Naive thymus-derived CD8-positive, alpha-beta T cell (primary cell): ENCODE measurements at regions not wholly inside any gene's neighbourhood (a gene's known extent, or its start where the extent isn't known, plus 50 kb on each side); places are given as distances from the start of the nearest gene placed in this dataset.
"Not testable (repeated sequence)": the region's sequence is repeated elsewhere in the genome, so short reads cannot be mapped to it uniquely, and the experiment has no call there.

Experiments
- ATAC-seq, 2 donors: fragments of 150-1000 bp; cut with Tn5 transposase in 1 of 2; sonication (Bioruptor Pico), chemical (Tn5 transposase) in 1 of 2; 1 replicate in 1 of 2; 2 replicates in 1 of 2; pipeline ENCODE4 v1.10.0; 2021; ENCODE audit warnings: mild to moderate bottlenecking in 2 of 2, moderate library complexity in 2 of 2
- POLR2A ChIA-PET: fragments of 350-600 bp; sonication (Branson Sonifier 250); formaldehyde crosslinking; loops from one replicate; lab custom pipeline; 2021; ENCODE audit warnings: antibody characterized with exemption; lab: Charles Lee
- DNase-seq, 10 donors: peaks; one replicate each; pipeline versions ENCODE4 v3.0.0 to v3.0.0-alpha.2; 2020 to 2022
- H3K27ac Mint-ChIP-seq, 10 donors: one replicate each; pipeline ENCODE4 v1.8.0; 2020 to 2022; ENCODE audit warnings: mild to moderate bottlenecking in 10 of 10, mixed read lengths in 10 of 10, moderate library complexity in 4 of 10, inconsistent platforms in 1 of 10
- H3K27me3 Mint-ChIP-seq, 5 donors: one replicate each; pipeline ENCODE4 v1.8.0; 2021 to 2022; ENCODE audit warnings: mixed read lengths in 5 of 5
- H3K36me3 Mint-ChIP-seq, 3 donors: one replicate each; pipeline ENCODE4 v1.8.0; 2020 to 2022; ENCODE audit warnings: mixed read lengths in 3 of 3, mild to moderate bottlenecking in 2 of 3, inconsistent platforms in 1 of 3
- H3K4me1 Mint-ChIP-seq, 4 donors: one replicate each; pipeline ENCODE4 v1.8.0; 2021 to 2022; ENCODE audit warnings: mixed read lengths in 4 of 4
- H3K4me3 Mint-ChIP-seq, 10 donors: one replicate each; pipeline ENCODE4 v1.8.0; 2020 to 2022; ENCODE audit warnings: mild to moderate bottlenecking in 10 of 10, mixed read lengths in 10 of 10, moderate library complexity in 6 of 10, inconsistent platforms in 1 of 10
- H3K9me3 Mint-ChIP-seq, 9 donors: one replicate each; pipeline ENCODE4 v1.8.0; 2020 to 2022; ENCODE audit warnings: mixed read lengths in 9 of 9, mild to moderate bottlenecking in 3 of 9, inconsistent platforms in 1 of 9, moderate library complexity in 1 of 9

DNA sequence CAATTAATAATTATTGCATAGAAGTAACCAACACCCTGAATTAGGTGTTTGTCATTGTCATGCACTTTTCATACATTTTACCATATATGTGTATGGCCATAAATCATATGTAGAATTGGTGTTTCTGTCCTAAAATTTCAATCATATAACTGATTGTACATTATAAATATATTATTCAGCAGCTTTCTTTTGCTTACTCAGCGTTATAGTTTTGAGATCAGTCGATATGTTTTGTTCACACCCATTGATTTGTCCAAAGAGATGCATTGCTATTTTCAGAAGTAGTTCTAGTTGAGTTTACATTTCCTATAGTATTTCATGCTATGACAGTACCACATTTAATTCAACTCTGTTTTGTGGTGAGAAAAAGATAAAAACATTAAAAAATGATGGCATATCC, 50.5 kb upstream of the PARP4 start:
- ATAC-seq = no peak
- no peaks in the 10 kb centered on the region for H3K9me3 Mint-ChIP-seq
- POLR2A ChIA-PET = interaction anchor here (0.6 kb wide), 1 partner anchor 91 kb away, joined by 4 read pairs; no protein-coding TSS in a partner anchor

DNA sequence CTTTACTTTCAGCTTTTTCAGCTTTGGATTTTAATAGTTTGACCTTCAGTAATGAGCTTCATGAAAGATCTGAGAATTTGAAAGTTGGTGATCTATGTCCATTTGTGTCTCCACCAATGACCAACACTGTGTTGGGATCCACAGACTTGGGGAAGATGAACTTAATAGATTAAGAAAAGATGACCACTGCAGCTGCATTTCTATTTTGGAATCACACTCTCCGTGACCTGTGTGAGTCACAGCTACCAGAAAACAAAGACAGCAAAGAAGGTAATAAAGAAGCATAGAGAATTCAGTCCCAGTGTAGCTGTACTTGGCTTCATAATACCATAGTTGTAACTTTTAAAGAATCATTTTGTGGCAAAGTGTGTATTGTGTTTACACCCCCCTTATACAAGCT, 51.4 kb upstream of the PARP4 start:
- Mint-ChIP-seq H3K27me3 (peaks cover 12 to 19% (median 16%) of the 10 kb centered on the region in 5 donors), H3K4me1 (peaks cover 9 to 15% (median 11%) of the 10 kb centered on the region in 4 donors)
- H3K27ac Mint-ChIP-seq, ATAC-seq, H3K36me3 Mint-ChIP-seq, H3K9me3 Mint-ChIP-seq, POLR2A ChIA-PET, DNase-seq, H3K4me3 Mint-ChIP-seq: not testable (repeated sequence)

More for the DNA sequence above, 50.5 kb upstream of the PARP4 start:
- Mint-ChIP-seq H3K4me1 (peaks cover 9 to 17% (median 12%) of the 10 kb centered on the region in 4 donors), H3K4me3 (no peak overlapping the region), H3K36me3 (peaks cover 0 to 3% (median 0%) of the 10 kb centered on the region in 3 donors), H3K27ac (peak overlapping the region in 1 of 10 donors; percentile 3), H3K27me3 (peaks cover 20 to 25% (median 22%) of the 10 kb centered on the region in 5 donors)
- no peak for DNase-seq

GRCh38 chr13:24564881-24565280, 52.3 kb upstream of the PARP4 start:
- POLR2A ChIA-PET = no interaction called here
- no peak for ATAC-seq
- Mint-ChIP-seq H3K9me3 (no peaks in the 10 kb centered on the region), H3K27me3 (peaks cover 3 to 12% (median 7%) of the 10 kb centered on the region in 5 donors), H3K4me3 (peak overlapping the region in 1 of 10 donors; percentile 9), H3K27ac (no peak overlapping the region), H3K4me1 (peaks cover 2 to 7% (median 3%) of the 10 kb centered on the region in 4 donors), H3K36me3 (no peaks in the 10 kb centered on the region)
- no peak for DNase-seq

DNA sequence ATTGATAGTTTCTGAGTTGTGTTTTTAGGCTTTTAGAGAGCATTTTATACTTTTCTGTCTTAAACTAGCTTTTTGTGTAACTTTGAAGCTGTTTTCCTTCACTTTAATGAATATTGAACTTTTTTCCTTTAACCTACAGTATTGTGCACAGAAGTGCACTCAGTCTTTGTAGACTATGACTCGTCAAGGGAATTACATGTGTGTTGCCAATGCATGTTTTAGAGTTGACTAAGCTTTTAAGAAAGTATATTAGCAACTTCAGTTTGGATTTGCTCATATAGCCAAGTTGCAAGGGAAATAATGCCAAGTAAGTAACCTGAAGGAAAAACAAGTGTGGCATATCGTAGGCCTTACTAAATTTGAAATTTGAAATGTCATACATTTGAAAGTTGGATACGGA, 55.0 kb upstream of the PARP4 start:
- H3K27ac Mint-ChIP-seq, POLR2A ChIA-PET, DNase-seq, H3K36me3 Mint-ChIP-seq, ATAC-seq, H3K9me3 Mint-ChIP-seq, H3K27me3 Mint-ChIP-seq, H3K4me3 Mint-ChIP-seq, H3K4me1 Mint-ChIP-seq: not testable (repeated sequence)

DNA sequence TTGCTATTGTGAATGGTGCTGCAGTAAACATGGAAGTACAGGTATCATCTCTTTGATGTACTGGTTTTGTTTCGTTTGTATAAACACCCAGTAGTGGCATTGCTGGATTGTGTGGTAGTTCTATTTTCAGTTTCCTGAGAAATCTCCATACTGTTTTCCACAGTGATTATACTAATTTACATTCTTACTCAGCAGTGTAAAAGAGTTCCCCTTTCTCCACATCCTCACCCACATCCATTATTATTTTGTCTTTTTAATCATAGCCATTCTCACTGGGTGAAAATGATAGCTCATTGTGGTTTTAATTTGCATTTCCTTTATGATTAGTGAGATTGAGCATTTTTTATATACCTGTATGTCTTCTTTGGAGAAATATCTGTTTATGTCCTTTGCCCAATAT, 62.3 kb upstream of the PARP4 start:
- ATAC-seq (no peak), DNase-seq (no peak)
- Mint-ChIP-seq H3K4me3 (no peak overlapping the region), H3K9me3 (peaks cover 8 to 25% (median 14%) of the 10 kb centered on the region in 9 donors), H3K36me3 (peaks cover 0 to 15% (median 11%) of the 10 kb centered on the region in 3 donors), H3K27me3 (peaks cover under 1 to 11% (median 4%) of the 10 kb centered on the region in 5 donors), H3K4me1 (no peaks in the 10 kb centered on the region), H3K27ac (no peak overlapping the region)
- POLR2A ChIA-PET = no interaction called here

- not testable (repeated sequence) for H3K4me3 Mint-ChIP-seq
These were observed 67.7 kb upstream of the PARP4 start for GRCh38 chr13:24580315-24580714.

DNA sequence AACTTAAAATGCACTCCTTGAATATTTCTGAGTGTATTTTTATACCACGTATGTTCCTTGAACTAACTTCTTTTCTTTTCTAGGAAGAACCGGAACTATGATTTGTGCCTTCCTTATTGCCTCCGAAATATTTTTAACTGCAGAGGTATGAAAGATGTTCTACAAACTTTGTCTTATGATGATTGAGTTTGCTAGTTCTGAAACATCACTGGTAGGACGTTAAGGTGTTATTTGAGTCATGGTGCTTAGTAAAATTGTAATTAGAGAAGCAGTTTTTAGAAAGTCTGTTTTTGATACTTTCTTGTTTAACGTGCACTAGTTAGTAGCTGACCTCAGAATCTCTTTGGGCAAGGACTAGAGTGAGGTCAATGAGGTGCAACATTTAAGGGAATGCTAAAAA, 69.0 kb upstream of the PARP4 start:
- H3K36me3 Mint-ChIP-seq, DNase-seq, ATAC-seq, H3K4me1 Mint-ChIP-seq, H3K27me3 Mint-ChIP-seq, H3K4me3 Mint-ChIP-seq, H3K9me3 Mint-ChIP-seq, POLR2A ChIA-PET, H3K27ac Mint-ChIP-seq: not testable (repeated sequence)

More at GRCh38 chr13:24580315-24580714, 67.7 kb upstream of the PARP4 start:
- H3K27ac Mint-ChIP-seq, H3K27me3 Mint-ChIP-seq, POLR2A ChIA-PET, H3K4me1 Mint-ChIP-seq: not testable (repeated sequence)
- DNase-seq = peak in 6 of 10 donors; percentile 4 to 41 (median 30)
- peak in 1 of 2 donors; percentile 33 for ATAC-seq
- peaks cover 7 to 18% (median 10%) of the 10 kb centered on the region in 9 donors for H3K9me3 Mint-ChIP-seq
- peaks cover 0 to 12% (median 11%) of the 10 kb centered on the region in 3 donors for H3K36me3 Mint-ChIP-seq

DNA sequence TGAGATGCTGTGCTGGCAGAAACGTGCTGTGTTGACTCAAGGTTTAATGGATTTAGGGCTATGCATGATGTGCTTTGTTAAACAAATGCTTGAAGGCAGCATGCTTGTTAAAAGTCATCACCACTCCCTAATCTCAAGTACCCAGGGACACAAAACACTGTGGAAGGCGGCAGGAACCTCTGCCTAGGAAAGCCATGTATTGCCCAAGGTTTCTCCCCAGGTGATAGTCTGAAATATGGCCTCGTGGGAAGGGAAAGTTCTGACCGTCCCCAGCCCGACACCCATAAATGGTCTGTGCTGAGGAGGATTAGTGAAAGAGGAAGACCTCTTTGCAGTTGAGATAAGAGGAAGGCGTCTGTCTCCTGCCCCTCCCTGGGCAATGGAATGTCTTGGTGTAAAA, 79.1 kb upstream of the PARP4 start:
- H3K27ac Mint-ChIP-seq, H3K36me3 Mint-ChIP-seq, H3K9me3 Mint-ChIP-seq, ATAC-seq, DNase-seq, H3K4me1 Mint-ChIP-seq, POLR2A ChIA-PET, H3K4me3 Mint-ChIP-seq: not testable (repeated sequence)
- peaks cover 2 to 14% (median 8%) of the 10 kb centered on the region in 5 donors for H3K27me3 Mint-ChIP-seq

GRCh38 chr13:24597906-24598670, 82.1 kb upstream of the ATP12A start:
- Mint-ChIP-seq H3K4me1 (peaks cover 4 to 30% (median 23%) of the 10 kb centered on the region in 4 donors), H3K27ac (peak overlapping the region in 5 of 10 donors; percentile 44 to 73 (median 65)), H3K4me3 (peak overlapping the region in 4 of 10 donors; percentile 8 to 37 (median 18))
- not testable (repeated sequence) for ATAC-seq, H3K36me3 Mint-ChIP-seq, H3K9me3 Mint-ChIP-seq, H3K27me3 Mint-ChIP-seq, DNase-seq
- POLR2A ChIA-PET = interaction anchor here (0.7 kb wide), 1 partner anchor 83 kb away, joined by 3 read pairs; no protein-coding TSS in a partner anchor

GRCh38 chr13:24599019-24599791, 81.0 kb upstream of the ATP12A start:
- H3K27me3 Mint-ChIP-seq, POLR2A ChIA-PET, DNase-seq, ATAC-seq: not testable (repeated sequence)
- peak overlapping the region in 8 of 10 donors; percentile 5 to 69 (median 36) for H3K4me3 Mint-ChIP-seq
- H3K36me3 Mint-ChIP-seq = peaks cover 0 to 12% (median 5%) of the 10 kb centered on the region in 3 donors
- peaks cover 4 to 30% (median 23%) of the 10 kb centered on the region in 4 donors for H3K4me1 Mint-ChIP-seq
- peak overlapping the region in 5 of 10 donors; percentile 58 to 73 (median 69) for H3K27ac Mint-ChIP-seq
- H3K9me3 Mint-ChIP-seq = peaks cover 0 to 15% (median 5%) of the 10 kb centered on the region in 9 donors

DNA sequence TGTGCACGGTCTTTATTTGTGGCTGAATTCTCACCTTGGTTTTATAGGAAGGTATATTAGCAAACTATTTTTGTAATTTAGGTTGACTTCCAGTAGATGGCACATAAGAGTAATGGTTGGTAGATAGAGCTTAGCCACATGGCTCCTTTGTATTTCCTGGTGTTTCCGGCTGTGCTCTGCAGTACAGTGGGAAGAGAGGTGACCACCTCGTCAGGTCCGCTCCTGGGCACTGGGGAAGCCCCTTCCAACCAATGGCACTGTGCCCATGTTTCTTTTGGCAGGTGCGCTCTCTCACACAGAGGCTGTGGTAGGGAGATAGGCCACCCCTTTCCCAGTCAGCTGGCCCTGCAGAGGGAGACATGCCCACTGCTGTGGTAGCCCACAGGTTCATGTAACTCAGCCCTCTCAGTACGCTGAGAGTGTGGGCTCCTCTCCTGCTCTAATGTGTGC, 74.3 kb upstream of the ATP12A start:
- H3K27ac Mint-ChIP-seq = peak overlapping the region in 6 of 10 donors; percentile 28 to 79 (median 57)
- H3K4me1 Mint-ChIP-seq = peaks cover 0 to 15% (median 5%) of the 10 kb centered on the region in 4 donors
- no peak overlapping the region for H3K4me3 Mint-ChIP-seq
- peaks cover 0 to 12% (median 5%) of the 10 kb centered on the region in 3 donors for H3K36me3 Mint-ChIP-seq
- peaks cover 0 to 2% (median 0%) of the 10 kb centered on the region in 5 donors for H3K27me3 Mint-ChIP-seq
- ATAC-seq (peak in 1 of 2 donors; percentile 86), DNase-seq (peak in 5 of 10 donors; percentile 4 to 71 (median 44))
- peaks cover 0 to 27% (median 9%) of the 10 kb centered on the region in 9 donors for H3K9me3 Mint-ChIP-seq
- POLR2A ChIA-PET = interaction anchor here (0.9 to 1.4 kb wide), 4 partner anchors 11 to 67 kb away, joined by 3 to 6 read pairs (median 5); no protein-coding TSS in a partner anchor

DNA sequence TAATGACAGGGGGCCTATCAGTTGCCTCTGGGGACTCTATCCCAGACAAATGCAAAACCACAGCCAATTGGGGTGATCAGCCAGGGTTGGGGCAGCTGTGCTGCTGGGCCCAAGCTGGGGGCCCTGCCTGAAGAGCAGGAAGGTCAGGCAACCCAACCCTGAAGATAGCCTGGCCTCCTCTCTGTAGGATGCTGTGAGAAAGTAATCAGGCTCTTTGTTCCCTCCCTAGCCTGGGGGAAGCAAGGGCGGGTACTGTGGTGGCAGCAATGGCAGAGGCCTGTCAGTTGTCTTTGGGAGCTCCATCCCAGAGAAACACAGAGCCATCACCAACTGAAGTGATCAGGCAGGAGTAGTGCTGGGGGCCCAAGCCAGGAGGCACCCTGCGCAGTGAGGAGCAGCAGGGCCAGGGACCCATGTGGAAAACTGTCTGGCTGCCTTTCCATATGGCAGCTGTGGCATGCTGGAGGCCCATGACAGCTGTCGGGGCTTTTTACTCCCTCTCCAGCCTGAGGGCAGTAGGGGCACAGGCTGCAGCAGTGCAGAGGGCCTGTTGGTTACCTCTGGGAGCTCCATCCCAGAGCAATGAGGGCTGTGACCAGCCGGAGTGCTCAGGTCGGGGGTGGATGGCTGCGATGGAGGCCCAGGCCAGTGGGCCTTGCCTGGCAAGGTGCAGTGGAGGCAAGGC, 73.6 kb upstream of the ATP12A start:
- no peak for ATAC-seq
- Mint-ChIP-seq H3K27ac (peak overlapping the region in 4 of 10 donors; percentile 28 to 79 (median 62)), H3K4me3 (no peak overlapping the region), H3K9me3 (peaks cover 0 to 27% (median 9%) of the 10 kb centered on the region in 9 donors), H3K4me1 (peaks cover 0 to 16% (median 8%) of the 10 kb centered on the region in 4 donors), H3K27me3 (peaks cover 0 to 2% (median 0%) of the 10 kb centered on the region in 5 donors), H3K36me3 (peaks cover 0 to 12% (median 5%) of the 10 kb centered on the region in 3 donors)
- POLR2A ChIA-PET = interaction anchor here (0.9 to 1.4 kb wide), 4 partner anchors 10 to 66 kb away, joined by 3 to 6 read pairs (median 5); no protein-coding TSS in a partner anchor
- DNase-seq = no peak
